Heart left ventricle (tissue), 16 donors: ENCODE measurements at regions not wholly inside any gene's neighbourhood (a gene's known extent, or its start where the extent isn't known, plus 50 kb on each side); places are given as distances from the start of the nearest gene placed in this dataset.

Experiments
- ATAC-seq, 4 donors: fragments of 200-7000 bp; cut with Tn5 transposase; one replicate each; pipeline ENCODE4 v1.9.1; 2020 to 2022; ENCODE audit warnings: moderate library complexity in 4 of 4, mild to moderate bottlenecking in 3 of 4, moderate number of reproducible peaks in 1 of 4
- DNase-seq, 5 donors: peaks; one replicate each; pipeline ENCODE4 v3.0.0-alpha.2; 2020
- H3K27ac ChIP-seq, 12 donors: fragments of 200-600 bp; sonication (generic) in 4 of 12; one replicate each; pipeline versions ENCODE4 v1.5.0 to v1.8.0; 2016 to 2022; ENCODE audit warnings: mild to moderate bottlenecking in 2 of 12
- H3K27me3 ChIP-seq, 9 donors: fragments of 200-600 bp; sonication (generic) in 2 of 9; one replicate each; pipeline versions ENCODE4 v1.5.1 to v1.8.0; 2016 to 2022; ENCODE audit warnings: mild to moderate bottlenecking in 3 of 9
- H3K36me3 ChIP-seq, 9 donors: fragments of 200-600 bp; sonication (generic) in 2 of 9; one replicate each; pipeline versions ENCODE4 v1.5.0 to v1.8.0; 2018 to 2022; ENCODE audit warnings: mild to moderate bottlenecking in 2 of 9
- H3K4me1 ChIP-seq, 12 donors: fragments of 200-600 bp; sonication (generic) in 4 of 12; one replicate each; pipeline versions ENCODE4 v1.5.0 to v1.8.0; 2016 to 2022; ENCODE audit warnings: mild to moderate bottlenecking in 3 of 12
- H3K4me3 ChIP-seq, 12 donors: fragments of 200-600 bp; sonication (generic) in 4 of 12; one replicate each; pipeline versions ENCODE4 v1.5.0 to v1.8.0; 2017 to 2022; ENCODE audit warnings: mild to moderate bottlenecking in 9 of 12, moderate library complexity in 4 of 12
- H3K9me3 ChIP-seq, 12 donors: fragments of 200-600 bp; sonication (generic) in 4 of 12; one replicate each; pipeline versions ENCODE4 v1.5.0 to v1.8.0; 2016 to 2022; ENCODE audit warnings: mild to moderate bottlenecking in 1 of 12
- CTCF ChIP-seq, 12 donors: fragments of 200-600 bp; sonication (generic) in 4 of 12; IDR thresholded peaks; one replicate each; pipeline versions ENCODE4 v1.5.0 to v1.8.0; 2018 to 2022; ENCODE audit warnings: antibody characterized with exemption in 12 of 12, mild to moderate bottlenecking in 5 of 12
- POLR2A ChIP-seq, 2 donors: fragments of 450-650 bp; IDR thresholded peaks; one replicate each; pipeline ENCODE4 v1.6.1; 2017; ENCODE audit warnings: antibody characterized with exemption in 2 of 2, mild to moderate bottlenecking in 2 of 2, moderate library complexity in 2 of 2
- WGBS, 4 donors: extraction: QIAGEN DNeasy Blood & Tissue Kit in 2 of 4; methylation state at CpG; one replicate each; pipeline versions ENCODE4 v1.1.5 to v1.1.7; 2013 to 2018; 5-methylcytosine and 5-hydroxymethylcytosine counted together
- intact Hi-C, 10 donors: fragments of 100-400 bp; cut with DNase I; formaldehyde crosslinking; loops; one replicate each; pipeline versions ENCODE4 v1.11.1 to v1.14.2; 2022
- donor health status: ischemic (EF 13 %, LVEDD 7.1; RV severe dilation, severe dysfunction).
- donor health status: healthy with polysubstance abuse.
- donor health status: DM: no; HTN: yes; CAD: no.
- donor health status: DM: no; HTN: no; CAD: no.
- donor health status: ischemic (EF 25% LVEDD 6.9; RV normal size, moderate dysfunction).
- donor health status: ischemic (EF 25% LVEDD 5.7; RV mildly dilated, moderate dysfunction).
- donor health status: healthy.
- donor health status: DM: yes; HTN: yes; CAD: no.
- donor health status: ischemic (EF 35%, LVEDD 5.7; RV mildly dilated, moderate dysfunction).
- donor health status: nonischemic (EF 11% LVEDD 7.7; RV severe dilation, severe dysfunction).
- donor health status: DM: yes; HTN: yes; CAD: no.
- donor health status: PGD.
- donor health status: ischemic (EF 29% LVEDD 5.4; RV normal size, mild dysfunction).
- donor health status: nonischemic (EF 23%, LVEDD 6.1; RV moderate dilation, normal function).

GRCh38 chr1:9427388-9427787 is 111.9 kb upstream of the SLC25A33 start:
- intact Hi-C loops: no loop called here
- Histone ChIP-seq H3K27me3 (no peaks in the 10 kb centered on the region), H3K27ac (no peak overlapping the region), H3K9me3 (no peaks in the 10 kb centered on the region), H3K4me3 (no peak overlapping the region), H3K4me1 (peaks cover 0 to 32% (median 10%) of the 10 kb centered on the region in 12 donors), H3K36me3 (no peaks in the 10 kb centered on the region)
- ATAC-seq (no peak), DNase-seq (no peak)
- 92 to 100% (median 93%) methylated on average over 2 of the region's 2 CpGs for WGBS, 4 donors
- no peak for TF ChIP-seq CTCF (IDR thresholded peaks at IDR 0.05)
- no peak for TF ChIP-seq POLR2A (IDR thresholded peaks at IDR 0.05)

GRCh38 chr1:9428601-9429341 is 110.5 kb upstream of the SLC25A33 start:
- TF ChIP-seq POLR2A (IDR thresholded peaks at IDR 0.05) (peak in 1 of 2 donors; percentile 68), CTCF (IDR thresholded peaks at IDR 0.05) (peak in 5 of 12 donors; percentile 3 to 42 (median 26))
- ATAC-seq (peak; percentile 96 to 99 (median 98)), DNase-seq (peak; percentile 98 to 99 (median 99))
- WGBS, 4 donors: 3 to 6% (median 4%) methylated on average over 31 to 48 of the region's 48 CpGs
- Histone ChIP-seq H3K9me3 (no peaks in the 10 kb centered on the region), H3K27ac (peak overlapping the region; percentile 8 to 89 (median 78)), H3K4me1 (peaks cover 0 to 32% (median 9%) of the 10 kb centered on the region in 12 donors), H3K36me3 (no peaks in the 10 kb centered on the region), H3K27me3 (no peaks in the 10 kb centered on the region), H3K4me3 (peak overlapping the region; percentile 25 to 71 (median 61))
- intact Hi-C loops: loop anchor here in 1 of 10 donors (2.0 kb wide), 1 partner anchor 22 kb away; no protein-coding TSS in a partner anchor

GRCh38 chr1:9429342-9429711 is 109.9 kb upstream of the SLC25A33 start:
- WGBS, 4 donors: 35 to 40% (median 35%) methylated on average over 6 of the region's 6 CpGs
- intact Hi-C loops: loop anchor here in 1 of 10 donors (2.0 kb wide), 1 partner anchor 21 kb away; no protein-coding TSS in a partner anchor
- Histone ChIP-seq H3K9me3 (no peaks in the 10 kb centered on the region), H3K4me1 (peaks cover 1 to 32% (median 9%) of the 10 kb centered on the region in 12 donors), H3K27me3 (no peaks in the 10 kb centered on the region), H3K27ac (peak overlapping the region in 11 of 12 donors; percentile 36 to 89 (median 78)), H3K4me3 (peak overlapping the region; percentile 25 to 71 (median 61)), H3K36me3 (no peaks in the 10 kb centered on the region)
- no peak for DNase-seq
- ATAC-seq: peak in 2 of 4 donors; percentile 1
- TF ChIP-seq POLR2A (IDR thresholded peaks at IDR 0.05) (no peak), CTCF (IDR thresholded peaks at IDR 0.05) (no peak)

GRCh38 chr1:9434247-9435152 is 104.8 kb upstream of the SLC25A33 start:
- Histone ChIP-seq H3K27me3 (no peaks in the 10 kb centered on the region), H3K4me1 (peaks cover 1 to 57% (median 24%) of the 10 kb centered on the region in 12 donors), H3K9me3 (no peaks in the 10 kb centered on the region), H3K4me3 (no peak overlapping the region), H3K36me3 (no peaks in the 10 kb centered on the region), H3K27ac (peak overlapping the region in 6 of 12 donors; percentile 15 to 66 (median 52))
- DNase-seq (peak in 1 of 5 donors; percentile 8), ATAC-seq (no peak)
- intact Hi-C loops: no loop called here
- 72 to 81% (median 76%) methylated on average over 11 of the region's 11 CpGs for WGBS, 4 donors
- TF ChIP-seq CTCF (IDR thresholded peaks at IDR 0.05) (no peak), POLR2A (IDR thresholded peaks at IDR 0.05) (no peak)
